ENCODE measurements at regions not wholly inside any gene's neighbourhood (a gene's known extent, or its start where the extent isn't known, plus 50 kb on each side); places are given as distances from the start of the nearest gene placed in this dataset.

GRCh38 chr2:200137691-200138090 lies 168.8 kb upstream of the SPATS2L start:
- TF ChIP-seq CTCF (IDR thresholded peaks at IDR 0.05), result no peak
- TF ChIP-seq POLR2A (IDR thresholded peaks at IDR 0.05), result no peak
